Upper lobe of left lung (tissue), 6 donors: ENCODE measurements at regions not wholly inside any gene's neighbourhood (a gene's known extent, or its start where the extent isn't known, plus 50 kb on each side); places are given as distances from the start of the nearest gene placed in this dataset.

Experiments
- ATAC-seq, 2 donors: fragments of 200-7000 bp; cut with Tn5 transposase; one replicate each; pipeline ENCODE4 v1.9.1; 2022; ENCODE audit warnings: mild to moderate bottlenecking in 2 of 2, moderate library complexity in 2 of 2; ENCODE audit not compliant: low FRiP score in 2 of 2
- DNase-seq, 2 donors: peaks; one replicate each; pipeline ENCODE4 v3.0.0-alpha.2; 2019 to 2020
- H3K27ac ChIP-seq, 4 donors: fragments of 200-600 bp; sonication (generic); one replicate each; pipeline ENCODE4 v1.5.1; 2016 to 2019
- H3K27me3 ChIP-seq, 4 donors: fragments of 200-600 bp; sonication (generic); one replicate each; pipeline ENCODE4 v1.5.1; 2017 to 2019
- H3K36me3 ChIP-seq, 4 donors: fragments of 200-600 bp; sonication (generic); one replicate each; pipeline ENCODE4 v1.5.1; 2016 to 2019
- H3K4me1 ChIP-seq, 4 donors: fragments of 200-600 bp; sonication (generic); one replicate each; pipeline ENCODE4 v1.5.1; 2018 to 2019
- H3K4me3 ChIP-seq, 4 donors: fragments of 200-600 bp; sonication (generic); one replicate each; pipeline ENCODE4 v1.5.1; 2017 to 2019; ENCODE audit warnings: mild to moderate bottlenecking in 2 of 4, moderate library complexity in 1 of 4
- H3K9me3 ChIP-seq, 4 donors: fragments of 200-600 bp; sonication (generic); one replicate each; pipeline ENCODE4 v1.5.1; 2018 to 2019
- EP300 ChIP-seq, 4 donors: sonication (generic); formaldehyde crosslinking; IDR thresholded peaks; one replicate each; pipeline ENCODE4 v1.5.1; 2017; ENCODE audit warnings: antibody characterized with exemption in 4 of 4, control low read depth in 2 of 4
- POLR2A ChIP-seq, 4 donors: fragments of 450-650 bp; IDR thresholded peaks; one replicate each; pipeline ENCODE4 v1.5.1; 2016 to 2017; ENCODE audit warnings: antibody characterized with exemption in 4 of 4, mild to moderate bottlenecking in 2 of 4
- POLR2AphosphoS5 ChIP-seq, 2 donors: sonication (generic); formaldehyde crosslinking; IDR thresholded peaks; one replicate each; pipeline ENCODE4 v1.5.1; 2017; ENCODE audit warnings: antibody characterized with exemption in 2 of 2
- WGBS, 2 donors: methylation state at CpG; one replicate each; pipeline ENCODE4 v1.1.5; 2017 to 2018; 5-methylcytosine and 5-hydroxymethylcytosine counted together
- TF ChIP-seq, protein P1 (sequence below), 6 experiments: fragments of 450-650 bp in 4 of 6; fragments of 200-600 bp in 2 of 6; sonication (generic) in 2 of 6; IDR thresholded peaks; one replicate each; pipeline ENCODE4 v1.5.1; 2016 to 2019; ENCODE audit warnings: antibody characterized with exemption in 6 of 6
- donor health status: DM: no; HTN: no; CAD: no; lungs with moderate emphysema.
- donor health status: DM: no; HTN: yes; CAD: no; lungs with severe emphysema.

DNA sequence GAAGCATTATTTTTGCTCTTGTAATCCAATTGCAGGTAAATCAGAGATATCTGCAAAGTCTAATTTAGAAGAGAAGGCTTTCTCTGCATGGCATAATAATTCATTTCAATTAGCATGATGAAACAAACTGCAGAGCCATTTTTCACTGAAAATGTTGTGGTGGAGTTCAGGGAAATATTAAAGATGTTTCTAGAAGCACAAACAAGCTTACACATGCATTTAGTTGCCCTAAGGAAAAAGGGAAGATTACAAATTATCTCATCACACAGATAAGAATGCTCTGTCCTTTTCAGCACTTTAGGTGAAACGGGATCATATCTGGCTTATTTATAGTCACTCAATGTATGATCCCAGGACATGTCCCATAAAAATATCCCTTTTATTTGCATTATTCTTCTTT lies 252.1 kb upstream of the TANK start:
- H3K27me3 ChIP-seq, result no peaks in the 10 kb centered on the region
- 89 to 97% methylated on average over 1 of the region's 1 CpG for WGBS, 2 donors
- peaks cover 0 to 8% (median 4%) of the 10 kb centered on the region in 4 donors for H3K4me1 ChIP-seq
- H3K27ac ChIP-seq, result no peak overlapping the region
- no peaks in the 10 kb centered on the region for H3K9me3 ChIP-seq
- no peak overlapping the region for H3K4me3 ChIP-seq
- ATAC-seq, result no peak
- no peaks in the 10 kb centered on the region for H3K36me3 ChIP-seq
- TF ChIP-seq EP300 (IDR thresholded peaks at IDR 0.05) (no peak), POLR2AphosphoS5 (IDR thresholded peaks at IDR 0.05) (no peak), POLR2A (IDR thresholded peaks at IDR 0.05) (no peak)
- TF ChIP-seq, protein P1, sequence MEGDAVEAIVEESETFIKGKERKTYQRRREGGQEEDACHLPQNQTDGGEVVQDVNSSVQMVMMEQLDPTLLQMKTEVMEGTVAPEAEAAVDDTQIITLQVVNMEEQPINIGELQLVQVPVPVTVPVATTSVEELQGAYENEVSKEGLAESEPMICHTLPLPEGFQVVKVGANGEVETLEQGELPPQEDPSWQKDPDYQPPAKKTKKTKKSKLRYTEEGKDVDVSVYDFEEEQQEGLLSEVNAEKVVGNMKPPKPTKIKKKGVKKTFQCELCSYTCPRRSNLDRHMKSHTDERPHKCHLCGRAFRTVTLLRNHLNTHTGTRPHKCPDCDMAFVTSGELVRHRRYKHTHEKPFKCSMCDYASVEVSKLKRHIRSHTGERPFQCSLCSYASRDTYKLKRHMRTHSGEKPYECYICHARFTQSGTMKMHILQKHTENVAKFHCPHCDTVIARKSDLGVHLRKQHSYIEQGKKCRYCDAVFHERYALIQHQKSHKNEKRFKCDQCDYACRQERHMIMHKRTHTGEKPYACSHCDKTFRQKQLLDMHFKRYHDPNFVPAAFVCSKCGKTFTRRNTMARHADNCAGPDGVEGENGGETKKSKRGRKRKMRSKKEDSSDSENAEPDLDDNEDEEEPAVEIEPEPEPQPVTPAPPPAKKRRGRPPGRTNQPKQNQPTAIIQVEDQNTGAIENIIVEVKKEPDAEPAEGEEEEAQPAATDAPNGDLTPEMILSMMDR (IDR thresholded peaks at IDR 0.05), result no peak
- no peak for DNase-seq

DNA sequence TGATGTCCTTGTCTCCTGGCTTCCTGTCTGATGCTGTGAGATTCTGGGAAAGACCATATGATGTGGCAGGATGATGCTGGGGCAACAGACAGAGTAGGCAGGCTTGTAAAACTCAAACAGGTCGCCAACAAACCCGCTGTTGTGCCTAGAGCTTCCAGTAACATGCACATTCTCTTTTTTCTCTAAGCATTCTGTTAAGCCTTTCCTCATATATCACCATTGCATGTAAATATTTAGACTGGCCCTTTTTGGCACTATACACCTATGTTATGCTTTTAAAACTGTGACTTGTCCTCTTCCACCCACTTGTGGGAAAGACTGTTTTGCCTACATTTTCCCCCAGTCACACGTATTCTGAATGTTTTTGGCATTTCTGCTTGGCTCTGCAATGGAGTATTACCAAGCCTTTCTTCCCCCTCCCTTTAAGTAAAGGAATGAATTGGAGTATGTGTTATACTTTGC lies 250.4 kb upstream of the TANK start:
- Histone ChIP-seq H3K9me3 (no peaks in the 10 kb centered on the region), H3K36me3 (no peaks in the 10 kb centered on the region), H3K27ac (peak overlapping the region in 1 of 4 donors; percentile 37), H3K4me3 (no peak overlapping the region), H3K4me1 (peaks cover 0 to 8% (median 4%) of the 10 kb centered on the region in 4 donors), H3K27me3 (no peaks in the 10 kb centered on the region)
- TF ChIP-seq, protein P1 (IDR thresholded peaks at IDR 0.05), result no peak
- TF ChIP-seq EP300 (IDR thresholded peaks at IDR 0.05), result no peak
- TF ChIP-seq POLR2A (IDR thresholded peaks at IDR 0.05), result no peak
- no peak for TF ChIP-seq POLR2AphosphoS5 (IDR thresholded peaks at IDR 0.05)
- ATAC-seq, result no peak
- DNase-seq, result no peak
- WGBS, 2 donors, result 45 to 62% methylated on average over 3 of the region's 3 CpGs

DNA sequence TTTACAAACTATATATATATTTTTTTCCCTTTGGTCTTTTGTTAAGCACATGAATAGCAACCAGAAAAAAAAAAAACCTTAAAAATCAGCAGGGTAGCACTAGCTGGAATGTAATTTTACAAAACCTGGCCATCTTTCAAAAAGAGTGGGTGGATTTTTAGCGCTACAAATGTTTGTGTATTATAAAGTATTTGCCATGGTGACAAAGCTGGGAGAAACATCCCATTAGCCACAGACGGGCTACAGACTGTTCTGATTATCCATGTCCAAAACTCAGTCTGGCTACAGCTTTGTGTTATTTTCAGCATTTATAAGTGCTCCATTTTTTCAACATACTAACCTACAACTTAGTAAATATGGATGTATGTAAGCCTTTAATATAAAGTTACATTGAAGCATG lies 249.5 kb upstream of the TANK start:
- Histone ChIP-seq H3K9me3 (no peaks in the 10 kb centered on the region), H3K36me3 (no peaks in the 10 kb centered on the region), H3K27ac (peak overlapping the region in 1 of 4 donors; percentile 11), H3K4me3 (no peak overlapping the region), H3K27me3 (no peaks in the 10 kb centered on the region), H3K4me1 (peaks cover 0 to 8% (median 4%) of the 10 kb centered on the region in 4 donors)
- ATAC-seq (peak in 1 of 2 donors; percentile 92), DNase-seq (no peak)
- 36 to 58% methylated on average over 2 of the region's 2 CpGs for WGBS, 2 donors
- no peak for TF ChIP-seq POLR2A (IDR thresholded peaks at IDR 0.05)
- TF ChIP-seq, protein P1 (IDR thresholded peaks at IDR 0.05), result no peak
- TF ChIP-seq EP300 (IDR thresholded peaks at IDR 0.05), result no peak
- TF ChIP-seq POLR2AphosphoS5 (IDR thresholded peaks at IDR 0.05), result no peak

DNA sequence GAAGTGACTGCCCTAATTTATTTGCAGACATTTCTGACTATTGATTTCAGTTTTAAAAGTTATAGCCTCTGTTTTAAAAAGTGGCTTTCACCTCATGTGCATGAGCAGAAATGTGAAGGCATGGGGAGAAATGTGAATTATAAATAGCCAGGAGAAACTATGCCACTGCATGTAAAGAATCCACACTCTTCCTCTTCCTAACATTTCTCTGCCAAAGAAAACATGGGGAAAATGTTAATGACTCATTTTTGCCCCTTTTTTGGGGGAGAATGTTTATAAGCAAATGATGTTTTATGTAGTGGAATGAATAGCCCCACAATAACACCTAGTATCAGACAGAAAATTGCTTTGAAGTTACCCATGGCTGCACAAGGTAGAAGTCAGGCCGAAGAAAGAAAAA lies 249.0 kb upstream of the TANK start:
- H3K27me3 ChIP-seq, result no peaks in the 10 kb centered on the region
- H3K4me1 ChIP-seq, result peaks cover 0 to 8% (median 4%) of the 10 kb centered on the region in 4 donors
- H3K4me3 ChIP-seq, result no peak overlapping the region
- H3K27ac ChIP-seq, result peak overlapping the region in 1 of 4 donors; percentile 11
- no peaks in the 10 kb centered on the region for H3K9me3 ChIP-seq
- WGBS, 2 donors, result 80 to 83% methylated on average over 1 of the region's 1 CpG
- DNase-seq, result no peak
- no peaks in the 10 kb centered on the region for H3K36me3 ChIP-seq
- TF ChIP-seq, protein P1 (IDR thresholded peaks at IDR 0.05), result no peak
- TF ChIP-seq EP300 (IDR thresholded peaks at IDR 0.05), result no peak
- ATAC-seq, result no peak

DNA sequence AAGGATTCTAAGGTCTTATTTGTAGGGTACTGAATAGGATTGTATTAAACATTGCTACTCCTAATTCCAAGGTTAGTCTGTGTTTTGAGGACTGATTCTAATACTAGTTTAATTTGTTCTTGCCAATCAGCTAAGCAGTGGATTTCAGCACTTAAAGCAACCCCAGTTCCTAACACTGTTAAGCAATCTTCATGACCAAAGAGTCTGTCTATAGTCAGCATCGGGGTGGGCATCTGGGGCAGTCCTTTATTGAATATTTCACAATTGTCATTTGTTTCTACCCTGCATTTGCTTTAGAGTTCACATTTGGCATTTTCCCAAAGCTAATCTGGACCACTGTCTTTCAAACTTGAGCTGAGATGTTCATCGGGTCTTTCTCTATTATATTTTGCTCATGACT lies 248.0 kb upstream of the TANK start:
- Histone ChIP-seq H3K27me3 (no peaks in the 10 kb centered on the region), H3K36me3 (no peaks in the 10 kb centered on the region), H3K4me3 (no peak overlapping the region), H3K4me1 (peaks cover 0 to 8% (median 4%) of the 10 kb centered on the region in 4 donors), H3K27ac (no peak overlapping the region), H3K9me3 (no peaks in the 10 kb centered on the region)
- TF ChIP-seq, protein P1 (IDR thresholded peaks at IDR 0.05), result no peak
- TF ChIP-seq POLR2AphosphoS5 (IDR thresholded peaks at IDR 0.05), result no peak
- no peak for TF ChIP-seq POLR2A (IDR thresholded peaks at IDR 0.05)
- TF ChIP-seq EP300 (IDR thresholded peaks at IDR 0.05), result no peak
- WGBS, 2 donors, result 52 to 78% methylated on average over 2 of the region's 2 CpGs
- DNase-seq (no peak), ATAC-seq (no peak)
